Karpas-422 (cell line): ENCODE measurements at regions not wholly inside any gene's neighbourhood (a gene's known extent, or its start where the extent isn't known, plus 50 kb on each side); places are given as distances from the start of the nearest gene placed in this dataset.

Experiments used
- DNase-seq: peaks from one replicate; pipeline ENCODE4 v3.0.0-alpha.2; 2015
- H2AFZ ChIP-seq: fragments of 200-600 bp; sonication (generic); 2 replicates; pipeline ENCODE4 v1.6.1; 2014; ENCODE audit warnings: antibody characterized with exemption, low read length, mixed read lengths
- H3K27ac ChIP-seq: fragments of 200-600 bp; sonication (generic); 2 replicates; pipeline ENCODE4 v1.5.1; 2014; ENCODE audit warnings: mild to moderate bottlenecking, low read length, moderate library complexity
- H3K27me3 ChIP-seq: fragments of 200-600 bp; sonication (generic); 2 replicates; pipeline ENCODE4 v1.6.1; 2014; ENCODE audit warnings: low read length, mixed read lengths
- H3K36me3 ChIP-seq: fragments of 200-600 bp; sonication (generic); 2 replicates; pipeline ENCODE4 v1.6.1; 2014; ENCODE audit warnings: low read length, mixed read lengths; ENCODE audit not compliant: insufficient read depth
- H3K4me1 ChIP-seq: fragments of 200-600 bp; sonication (generic); 2 replicates; pipeline ENCODE4 v1.6.1; 2014; ENCODE audit warnings: mild to moderate bottlenecking, low read length, mixed read lengths
- H3K4me2 ChIP-seq: fragments of 200-600 bp; sonication (generic); 2 replicates; pipeline ENCODE4 v1.6.1; 2014; ENCODE audit warnings: low read length, low read depth, mild to moderate bottlenecking; ENCODE audit not compliant: poor library complexity, severe bottlenecking
- H3K4me3 ChIP-seq: fragments of 200-600 bp; sonication (generic); 2 replicates; pipeline ENCODE4 v1.5.1; 2014; ENCODE audit warnings: mild to moderate bottlenecking, antibody characterized with exemption, low read length, mixed read lengths
- H3K79me2 ChIP-seq: fragments of 200-600 bp; sonication (generic); 2 replicates; pipeline ENCODE4 v1.6.1; 2014; ENCODE audit warnings: mild to moderate bottlenecking, low read length, mixed read lengths
- H3K9ac ChIP-seq: fragments of 200-600 bp; sonication (generic); 2 replicates; pipeline ENCODE4 v1.6.0; 2014; ENCODE audit warnings: low read length
- H3K9me2 ChIP-seq: fragments of 200-600 bp; sonication (generic), shearing (Covaris generic); replicated peaks from 2 replicates; pipeline ENCODE4 v1.6.0; 2014; ENCODE audit warnings: mild to moderate bottlenecking, low read length, moderate library complexity; ENCODE audit not compliant: insufficient read depth
- H3K9me3 ChIP-seq: fragments of 300-700, 200-600 bp; sonication (generic); 2 replicates; pipeline ENCODE4 v1.6.1; 2014; ENCODE audit warnings: low read length, mixed read lengths
- H4K20me1 ChIP-seq: fragments of 200-600 bp; sonication (generic); 2 replicates; pipeline ENCODE4 v1.6.1; 2014; ENCODE audit warnings: mild to moderate bottlenecking, antibody characterized with exemption, low read length, low read depth; ENCODE audit not compliant: insufficient read depth

DNA sequence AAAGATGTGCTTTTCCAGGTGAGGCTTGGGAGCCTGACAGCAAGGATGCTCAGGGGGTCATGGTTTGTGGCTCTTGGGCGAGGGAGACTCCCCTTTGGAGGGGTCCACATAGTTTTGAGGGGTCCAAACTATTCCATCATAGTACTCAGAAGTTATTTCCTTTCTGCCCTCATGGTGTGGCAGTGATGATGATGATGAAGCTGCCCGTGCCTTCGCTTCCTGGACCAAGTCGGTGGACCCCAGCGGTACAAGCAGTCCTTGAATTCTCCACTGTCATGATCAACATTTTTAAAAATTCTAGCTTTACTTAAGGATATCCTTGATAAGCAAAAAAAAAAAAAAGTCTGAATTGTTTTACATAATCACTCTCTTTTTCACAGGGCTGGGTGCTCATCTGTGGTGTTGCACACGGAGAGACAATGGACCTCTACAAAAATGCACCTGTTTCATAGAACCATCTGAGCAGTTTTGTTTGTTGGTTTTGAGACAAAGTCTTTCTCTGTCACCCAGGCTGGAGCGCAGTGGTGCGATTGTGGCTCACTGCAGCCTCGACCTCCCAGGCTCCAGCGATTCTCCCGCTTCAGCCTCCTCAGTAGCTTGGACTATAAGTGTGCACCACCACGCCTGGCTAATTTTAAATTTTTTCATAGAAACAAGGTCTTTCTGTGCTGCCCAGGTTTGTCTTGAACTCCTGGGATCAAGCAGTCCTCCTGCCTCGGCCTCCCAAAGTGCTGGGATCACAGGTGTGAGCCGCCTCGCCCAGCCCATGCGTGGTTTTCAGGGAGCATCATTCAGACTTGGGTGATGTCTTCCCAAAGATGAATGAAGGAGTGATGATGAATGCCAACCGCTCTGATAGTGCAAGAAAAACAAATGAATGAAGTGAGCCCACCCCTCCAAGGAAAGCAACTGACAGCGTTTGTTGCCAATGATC is 271.4 kb upstream of the HDAC4 start:
- DNase-seq: no peak
- no peak overlapping the region for H3K4me3 ChIP-seq
- H4K20me1 ChIP-seq: no peaks in the 10 kb centered on the region
- no peak overlapping the region for H3K4me2 ChIP-seq
- no peaks in the 10 kb centered on the region for H3K9me2 ChIP-seq
- H2AFZ ChIP-seq: no peak overlapping the region
- no peak overlapping the region for H3K9ac ChIP-seq
- H3K36me3 ChIP-seq: no peaks in the 10 kb centered on the region
- H3K9me3 ChIP-seq: no peaks in the 10 kb centered on the region
- no peaks in the 10 kb centered on the region for H3K79me2 ChIP-seq
- no peak overlapping the region for H3K27ac ChIP-seq
- H3K27me3 ChIP-seq: no peaks in the 10 kb centered on the region
- no peaks in the 10 kb centered on the region for H3K4me1 ChIP-seq

DNA sequence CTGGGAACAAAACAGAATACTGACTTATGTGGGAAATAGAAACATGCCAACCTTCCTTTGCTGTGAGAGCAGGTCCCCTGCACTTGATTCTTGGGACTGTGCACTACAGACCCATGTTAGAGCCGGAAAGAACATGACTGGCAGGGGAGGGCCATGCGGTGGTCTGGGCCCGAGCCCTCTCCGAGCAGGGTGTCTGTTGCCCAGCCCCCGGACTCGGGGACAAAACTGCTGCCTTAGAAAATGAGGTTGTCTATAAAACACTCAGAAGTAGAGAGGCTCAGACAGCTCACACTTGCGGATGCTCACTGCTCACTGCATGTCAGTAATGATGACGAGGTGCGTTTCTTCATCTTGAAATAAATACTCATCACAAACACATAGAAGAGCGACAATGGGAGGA is 270.7 kb upstream of the HDAC4 start:
- no peak overlapping the region for H3K27ac ChIP-seq
- no peak for DNase-seq
- no peaks in the 10 kb centered on the region for H3K36me3 ChIP-seq
- H3K4me2 ChIP-seq: no peak overlapping the region
- H3K27me3 ChIP-seq: no peaks in the 10 kb centered on the region
- no peak overlapping the region for H2AFZ ChIP-seq
- H3K4me3 ChIP-seq: no peak overlapping the region
- no peaks in the 10 kb centered on the region for H3K9me2 ChIP-seq
- H3K79me2 ChIP-seq: no peaks in the 10 kb centered on the region
- no peaks in the 10 kb centered on the region for H3K4me1 ChIP-seq
- no peak overlapping the region for H3K9ac ChIP-seq
- H4K20me1 ChIP-seq: no peaks in the 10 kb centered on the region
- no peaks in the 10 kb centered on the region for H3K9me3 ChIP-seq

DNA sequence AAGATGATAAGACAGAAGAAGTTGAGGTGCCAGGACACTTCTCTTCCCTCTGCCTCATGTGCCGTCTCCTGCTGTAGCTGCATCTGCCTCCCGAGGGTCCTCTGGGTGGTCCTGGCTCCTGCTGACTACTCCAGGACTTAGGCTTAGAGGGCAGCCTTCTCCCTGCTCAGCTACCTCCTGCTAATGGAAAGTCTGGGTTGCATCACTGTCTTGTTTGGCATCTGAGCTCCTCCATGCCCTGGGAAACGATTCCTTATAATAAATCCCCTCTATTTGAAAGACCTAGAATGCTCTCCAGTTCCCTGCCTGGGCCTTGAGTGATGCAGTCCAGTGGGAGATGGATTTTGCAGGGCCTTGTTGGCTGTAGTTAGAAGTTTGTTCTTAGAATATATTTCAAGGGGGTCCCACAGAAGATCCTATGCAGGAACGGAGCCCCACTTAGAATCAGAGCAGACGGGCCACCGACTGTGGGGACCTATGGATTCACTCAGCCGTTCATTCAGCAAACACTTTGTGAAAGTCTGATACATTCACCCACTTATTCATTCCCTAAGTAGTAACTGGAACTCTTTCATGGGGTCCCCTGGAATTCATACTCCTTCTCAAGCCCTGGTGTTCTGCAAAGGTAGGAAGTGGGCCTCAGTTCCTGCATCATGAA is 269.8 kb upstream of the HDAC4 start:
- H3K4me3 ChIP-seq: no peak overlapping the region
- no peak overlapping the region for H3K9ac ChIP-seq
- H2AFZ ChIP-seq: no peak overlapping the region
- no peaks in the 10 kb centered on the region for H3K4me1 ChIP-seq
- H3K9me3 ChIP-seq: no peaks in the 10 kb centered on the region
- H3K79me2 ChIP-seq: no peaks in the 10 kb centered on the region
- no peaks in the 10 kb centered on the region for H4K20me1 ChIP-seq
- H3K36me3 ChIP-seq: no peaks in the 10 kb centered on the region
- no peak overlapping the region for H3K27ac ChIP-seq
- no peak for DNase-seq
- no peaks in the 10 kb centered on the region for H3K27me3 ChIP-seq
- H3K9me2 ChIP-seq: no peaks in the 10 kb centered on the region
- H3K4me2 ChIP-seq: no peak overlapping the region

DNA sequence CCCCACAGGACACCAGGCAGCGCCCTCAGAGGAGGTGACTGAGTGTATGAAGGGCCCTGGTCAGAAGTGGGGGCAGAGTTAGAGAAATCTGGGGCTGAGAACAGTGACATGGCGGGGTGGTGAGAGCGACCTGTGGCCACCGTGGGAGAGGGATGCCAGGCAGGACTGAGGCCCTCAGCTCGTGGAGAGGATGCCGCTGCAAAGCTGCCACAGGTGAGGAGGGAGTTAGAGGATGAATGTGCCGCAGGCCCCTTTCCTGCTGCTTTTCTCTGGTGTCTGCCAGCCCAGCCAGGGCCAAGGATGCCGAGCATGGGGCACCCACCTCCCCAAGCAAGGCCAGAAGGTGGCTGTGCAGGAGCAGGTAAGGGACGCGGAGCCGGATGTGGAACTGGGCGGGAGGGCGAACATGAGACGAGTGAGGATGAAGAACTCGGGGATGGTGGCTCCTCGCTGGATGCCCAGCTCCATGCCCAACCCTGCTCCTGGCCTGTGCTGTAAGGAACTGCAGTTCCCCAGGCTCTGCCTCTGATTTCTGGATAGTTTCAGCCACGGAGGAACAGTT is 269.2 kb upstream of the HDAC4 start:
- no peak overlapping the region for H3K27ac ChIP-seq
- H3K4me2 ChIP-seq: no peak overlapping the region
- H3K9ac ChIP-seq: no peak overlapping the region
- no peak overlapping the region for H2AFZ ChIP-seq
- no peaks in the 10 kb centered on the region for H4K20me1 ChIP-seq
- H3K27me3 ChIP-seq: no peaks in the 10 kb centered on the region
- DNase-seq: no peak
- H3K79me2 ChIP-seq: no peaks in the 10 kb centered on the region
- no peaks in the 10 kb centered on the region for H3K9me3 ChIP-seq
- H3K9me2 ChIP-seq: no peaks in the 10 kb centered on the region
- H3K4me3 ChIP-seq: no peak overlapping the region
- H3K36me3 ChIP-seq: no peaks in the 10 kb centered on the region
- H3K4me1 ChIP-seq: no peaks in the 10 kb centered on the region

DNA sequence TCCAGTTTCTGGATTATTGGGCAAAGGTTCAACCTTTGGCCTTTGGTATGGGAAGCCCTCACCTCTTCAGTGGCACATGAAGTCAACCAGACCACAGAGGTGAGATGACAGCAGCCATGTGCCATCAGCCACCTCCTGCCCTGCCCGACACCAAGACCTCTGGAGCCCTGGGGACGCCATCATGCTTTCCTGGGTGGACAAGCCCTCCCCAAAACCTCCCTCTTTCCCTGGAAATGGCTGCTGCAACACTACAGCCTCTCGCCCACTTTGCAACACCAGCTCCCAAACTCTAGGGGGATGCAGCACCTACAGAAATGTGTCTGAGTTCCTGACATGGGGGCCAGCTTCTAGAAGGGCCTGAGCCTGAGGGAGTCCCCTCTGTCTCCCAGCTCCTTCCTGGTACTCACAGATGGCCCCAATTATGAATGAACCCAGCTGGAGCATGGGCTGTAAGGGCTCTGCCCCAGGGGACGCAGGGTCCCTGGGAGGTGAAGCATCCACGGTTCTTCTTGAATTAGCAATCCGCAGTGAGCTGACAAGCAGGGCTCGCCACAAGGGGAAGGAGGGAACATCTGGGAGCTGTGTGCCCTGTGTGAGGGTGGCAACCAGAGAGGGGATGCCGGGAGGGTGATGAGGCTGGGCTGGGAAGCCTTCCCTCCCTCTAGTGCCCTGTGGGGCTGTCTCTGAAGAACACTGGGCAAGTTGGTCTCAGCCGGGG is 268.5 kb upstream of the HDAC4 start:
- no peaks in the 10 kb centered on the region for H3K79me2 ChIP-seq
- no peak overlapping the region for H3K4me3 ChIP-seq
- H3K4me2 ChIP-seq: no peak overlapping the region
- H3K27me3 ChIP-seq: no peaks in the 10 kb centered on the region
- no peak overlapping the region for H3K9ac ChIP-seq
- H4K20me1 ChIP-seq: no peaks in the 10 kb centered on the region
- no peaks in the 10 kb centered on the region for H3K4me1 ChIP-seq
- no peaks in the 10 kb centered on the region for H3K36me3 ChIP-seq
- no peak for DNase-seq
- H2AFZ ChIP-seq: no peak overlapping the region
- no peaks in the 10 kb centered on the region for H3K9me2 ChIP-seq
- no peaks in the 10 kb centered on the region for H3K9me3 ChIP-seq
- H3K27ac ChIP-seq: no peak overlapping the region

DNA sequence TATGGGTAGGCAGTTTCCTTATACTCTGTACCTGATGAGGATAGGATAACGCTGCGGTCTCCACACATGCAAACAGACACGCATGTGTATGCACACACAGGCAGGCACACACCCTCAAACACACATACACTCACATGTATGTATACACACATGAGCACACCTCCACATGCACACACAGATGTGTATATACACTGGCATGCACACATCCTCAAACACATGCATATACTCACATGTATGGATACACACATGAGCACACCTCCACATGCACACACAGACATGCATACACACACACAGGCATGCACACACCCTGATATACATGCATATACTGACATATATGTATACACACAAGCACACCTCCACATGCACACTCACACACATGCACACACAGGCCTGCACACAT is 267.8 kb upstream of the HDAC4 start:
- H3K27me3 ChIP-seq: no peaks in the 10 kb centered on the region
- no peak for DNase-seq
- no peak overlapping the region for H3K4me3 ChIP-seq
- H3K9me2 ChIP-seq: no peaks in the 10 kb centered on the region
- H3K79me2 ChIP-seq: no peaks in the 10 kb centered on the region
- H3K27ac ChIP-seq: no peak overlapping the region
- H3K9me3 ChIP-seq: no peaks in the 10 kb centered on the region
- no peak overlapping the region for H3K9ac ChIP-seq
- no peaks in the 10 kb centered on the region for H3K4me1 ChIP-seq
- H3K36me3 ChIP-seq: no peaks in the 10 kb centered on the region
- H4K20me1 ChIP-seq: no peaks in the 10 kb centered on the region
- no peak overlapping the region for H2AFZ ChIP-seq
- no peak overlapping the region for H3K4me2 ChIP-seq

DNA sequence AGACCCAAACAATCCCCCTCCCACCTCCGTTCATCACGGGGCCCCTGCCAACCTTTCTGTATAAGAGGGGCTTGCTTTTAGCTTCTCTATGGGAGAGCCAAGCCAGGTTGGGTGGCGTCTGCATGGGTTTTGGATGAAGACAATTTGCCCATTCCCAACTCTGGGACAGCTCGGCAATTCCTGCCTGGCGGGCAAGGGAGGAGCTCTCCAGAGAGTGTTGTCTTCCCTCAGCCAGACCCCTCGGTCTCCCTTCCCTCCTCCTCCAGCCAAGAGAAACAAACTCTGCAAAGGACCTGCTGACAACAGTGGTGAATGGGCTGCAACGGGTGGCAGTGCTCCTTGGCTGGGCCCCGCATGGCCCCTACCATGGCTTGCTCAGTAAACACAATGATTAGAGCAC is 267.2 kb upstream of the HDAC4 start:
- DNase-seq: no peak

DNA sequence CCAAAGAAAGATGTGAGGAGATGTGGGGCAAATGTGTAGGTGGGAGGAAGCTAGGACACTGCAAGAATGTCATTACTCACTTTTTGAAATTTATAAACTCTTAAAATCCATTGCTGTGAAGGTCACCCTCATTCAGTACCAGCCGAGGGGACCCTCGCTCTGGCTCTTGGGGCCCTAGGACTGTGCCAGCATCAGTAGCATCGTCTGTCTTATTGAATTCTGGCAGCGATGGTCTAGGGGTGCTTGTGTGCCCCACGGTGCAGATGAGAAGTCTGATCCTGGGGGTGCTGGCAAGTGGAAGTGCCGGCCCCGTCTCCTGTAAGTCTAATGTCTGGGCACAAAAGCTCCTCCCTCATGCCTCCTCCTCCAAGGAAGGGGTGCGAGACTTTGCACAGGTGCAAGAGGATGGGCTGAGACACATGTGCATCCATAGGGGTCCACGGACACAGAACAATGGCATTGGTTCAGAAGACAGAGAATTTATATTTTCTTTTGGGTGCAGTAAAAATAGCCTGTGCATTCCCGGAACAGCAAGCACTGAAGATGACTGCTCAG is 266.7 kb upstream of the HDAC4 start:
- no peak for DNase-seq
- Histone ChIP-seq H3K9me3 (no peaks in the 10 kb centered on the region), H4K20me1 (no peaks in the 10 kb centered on the region), H3K36me3 (no peaks in the 10 kb centered on the region), H3K79me2 (no peaks in the 10 kb centered on the region), H3K4me1 (no peaks in the 10 kb centered on the region), H3K9ac (no peak overlapping the region), H3K9me2 (no peaks in the 10 kb centered on the region), H3K27me3 (no peaks in the 10 kb centered on the region), H3K4me2 (no peak overlapping the region), H2AFZ (no peak overlapping the region), H3K4me3 (no peak overlapping the region), H3K27ac (no peak overlapping the region)

More for the DNA sequence above, 267.2 kb upstream of the HDAC4 start:
- H3K9me2 ChIP-seq: no peaks in the 10 kb centered on the region
- H3K27ac ChIP-seq: no peak overlapping the region
- no peak overlapping the region for H3K4me2 ChIP-seq
- H4K20me1 ChIP-seq: no peaks in the 10 kb centered on the region
- no peak overlapping the region for H3K9ac ChIP-seq
- no peaks in the 10 kb centered on the region for H3K27me3 ChIP-seq
- H3K36me3 ChIP-seq: no peaks in the 10 kb centered on the region
- no peak overlapping the region for H2AFZ ChIP-seq
- H3K79me2 ChIP-seq: no peaks in the 10 kb centered on the region
- no peaks in the 10 kb centered on the region for H3K4me1 ChIP-seq
- H3K9me3 ChIP-seq: no peaks in the 10 kb centered on the region
- H3K4me3 ChIP-seq: no peak overlapping the region
